ENCODE measurements at regions not wholly inside any gene's neighbourhood (a gene's known extent, or its start where the extent isn't known, plus 50 kb on each side); places are given as distances from the start of the nearest gene placed in this dataset.

DNA sequence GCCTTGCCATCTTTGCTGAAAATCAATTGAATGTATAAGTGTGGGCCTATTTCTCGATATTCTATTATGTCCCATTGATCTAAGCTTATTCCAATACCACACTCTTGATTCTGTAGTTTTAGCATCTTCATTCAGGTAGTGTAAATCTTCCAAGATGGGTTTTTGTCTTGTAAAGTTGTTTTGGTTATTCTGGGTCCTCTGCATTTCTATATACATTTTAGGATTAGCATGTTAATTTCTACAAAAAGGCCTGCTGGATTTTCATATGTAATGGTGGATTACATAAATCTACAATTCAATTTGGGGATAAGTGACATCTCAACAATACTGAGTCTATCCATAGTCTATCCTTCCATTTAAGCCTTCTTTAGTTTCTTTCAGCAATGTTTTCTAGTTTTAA lies 86.0 kb upstream of the ANO4 start:
- Mint-ChIP-seq H3K4me3 (no peak overlapping the region), H3K9me3 (no peaks in the 10 kb centered on the region), H3K27ac (no peak overlapping the region), H3K27me3 (ENCODE audit: insufficient read depth) (no peaks in the 10 kb centered on the region), H3K4me1 (ENCODE audit: low read depth) (peaks cover 8% of the 10 kb centered on the region), H3K36me3 (ENCODE audit: low read depth) (no peaks in the 10 kb centered on the region)
- no peak for TF ChIP-seq CTCF (IDR thresholded peaks at IDR 0.05)
- DNase-seq: no peak

GRCh38 chr12:100715976-100716944 lies 78.3 kb upstream of the ANO4 start:
- no peak for DNase-seq
- Mint-ChIP-seq H3K4me3 (no peak overlapping the region), H3K4me1 (ENCODE audit: low read depth) (no peaks in the 10 kb centered on the region), H3K27me3 (ENCODE audit: insufficient read depth) (peaks cover 9% of the 10 kb centered on the region), H3K9me3 (peaks cover 8% of the 10 kb centered on the region; the same call in 1 of the 2 replicates), H3K27ac (no peak overlapping the region), H3K36me3 (ENCODE audit: low read depth) (no peaks in the 10 kb centered on the region)
- no peak for TF ChIP-seq CTCF (IDR thresholded peaks at IDR 0.05)

DNA sequence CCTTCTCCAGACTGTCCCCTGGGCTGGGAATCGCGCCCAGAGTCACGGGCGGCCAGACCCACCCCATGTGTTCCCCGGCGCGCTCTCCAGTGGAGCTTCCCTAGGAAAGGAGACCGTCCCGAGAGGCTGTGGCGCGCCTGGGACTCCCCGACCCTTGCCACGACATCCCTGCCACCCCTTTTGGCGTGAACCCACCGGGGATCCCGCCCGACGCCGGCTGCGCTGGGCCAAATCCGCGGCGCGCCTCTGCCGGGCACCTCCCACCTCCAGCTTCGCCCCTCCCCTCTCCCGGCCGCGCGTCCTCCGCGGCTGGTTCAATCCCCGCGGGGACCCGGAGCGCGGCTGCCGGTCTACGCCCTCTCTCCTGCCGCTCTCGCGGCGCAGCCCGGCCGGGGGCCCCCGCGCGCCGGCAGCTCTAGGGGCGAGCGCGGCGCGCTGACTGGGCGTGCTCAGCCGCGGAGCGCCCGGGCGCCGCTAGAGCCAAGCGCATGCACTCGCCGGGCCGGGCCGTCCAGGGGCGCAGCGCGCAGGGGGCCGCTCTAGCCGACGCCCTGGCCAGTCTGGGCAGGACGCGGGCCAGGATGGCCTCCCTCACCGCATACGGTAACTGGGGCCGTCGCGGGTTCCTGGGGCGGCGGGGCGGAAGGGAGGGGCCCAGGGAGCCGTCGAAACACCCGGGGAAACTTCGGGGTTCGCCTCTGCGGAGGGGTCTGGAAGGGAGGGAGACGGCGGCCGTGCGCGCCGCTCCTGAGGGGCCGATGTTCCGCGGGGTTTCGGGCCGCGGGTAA lies 77.4 kb upstream of the ANO4 start:
- no peak for TF ChIP-seq CTCF (IDR thresholded peaks at IDR 0.05)
- Mint-ChIP-seq H3K27ac (no peak overlapping the region), H3K9me3 (peaks cover 8% of the 10 kb centered on the region; the same call in 1 of the 2 replicates), H3K27me3 (ENCODE audit: insufficient read depth) (peaks cover 13% of the 10 kb centered on the region), H3K36me3 (ENCODE audit: low read depth) (no peaks in the 10 kb centered on the region), H3K4me3 (no peak overlapping the region), H3K4me1 (ENCODE audit: low read depth) (no peaks in the 10 kb centered on the region)
- no peak for DNase-seq

DNA sequence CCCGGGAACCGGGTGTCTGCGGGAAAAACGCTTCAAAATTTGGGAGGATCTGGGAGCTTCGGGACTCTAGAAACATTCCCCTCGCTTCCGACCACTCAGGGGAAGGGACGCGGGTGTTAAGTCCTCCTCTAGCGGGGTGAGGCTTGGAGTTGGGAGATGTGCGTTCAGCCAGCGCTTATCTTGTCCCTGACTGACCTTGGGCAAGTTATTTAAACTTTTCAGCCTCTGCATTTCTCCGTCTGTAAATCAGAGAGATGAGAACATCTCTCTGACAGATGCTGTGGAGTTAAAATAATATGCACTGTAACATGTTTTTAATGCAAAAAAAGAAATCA lies 76.9 kb upstream of the ANO4 start:
- no peak overlapping the region for H3K27ac Mint-ChIP-seq
- H3K4me3 Mint-ChIP-seq: no peak overlapping the region
- TF ChIP-seq CTCF (IDR thresholded peaks at IDR 0.05): no peak
- H3K9me3 Mint-ChIP-seq: peaks cover 8% of the 10 kb centered on the region; the same call in 1 of the 2 replicates
- DNase-seq: no peak
- no peaks in the 10 kb centered on the region for H3K4me1 Mint-ChIP-seq (ENCODE audit: low read depth)
- peaks cover 15% of the 10 kb centered on the region for H3K27me3 Mint-ChIP-seq (ENCODE audit: insufficient read depth)
- H3K36me3 Mint-ChIP-seq (ENCODE audit: low read depth): no peaks in the 10 kb centered on the region

- Mint-ChIP-seq H3K27me3 (ENCODE audit: insufficient read depth) (peaks cover 15% of the 10 kb centered on the region), H3K4me3 (no peak overlapping the region)
These were observed 76.4 kb upstream of the ANO4 start for GRCh38 chr12:100718187-100718586.

More at GRCh38 chr12:100718187-100718586, 76.4 kb upstream of the ANO4 start:
- DNase-seq: no peak
- H3K4me1 Mint-ChIP-seq (ENCODE audit: low read depth): no peaks in the 10 kb centered on the region
- peaks cover 8% of the 10 kb centered on the region; the same call in 1 of the 2 replicates for H3K9me3 Mint-ChIP-seq
- TF ChIP-seq CTCF (IDR thresholded peaks at IDR 0.05): no peak
- no peak overlapping the region for H3K27ac Mint-ChIP-seq
- H3K36me3 Mint-ChIP-seq (ENCODE audit: low read depth): no peaks in the 10 kb centered on the region

All from HFFc6 (cell line).